GM12865 (cell line): ENCODE measurements at regions not wholly inside any gene's neighbourhood (a gene's known extent, or its start where the extent isn't known, plus 50 kb on each side); places are given as distances from the start of the nearest gene placed in this dataset.

ENCODE experiments used
- DNase-seq: peaks from one replicate; pipeline ENCODE4 v3.0.0; 2010; ENCODE audit warnings: low read depth
- H3K4me3 ChIP-seq: 2 replicates; pipeline ENCODE4 v1.5.1; 2011; ENCODE audit warnings: mild to moderate bottlenecking, low read depth, low read length, control low read depth
- CTCF ChIP-seq: IDR thresholded peaks from 2 replicates; pipeline ENCODE4 v1.5.1; 2011; ENCODE audit warnings: low read length, control low read depth, low read depth, inconsistent platforms; ENCODE audit not compliant: insufficient read depth; ENCODE audit errors: missing control alignments

GRCh38 chr20:48411919-48412522 is 415.8 kb downstream of the PREX1 start:
- TF ChIP-seq CTCF: no peak
- no peak for DNase-seq
- no peak overlapping the region for H3K4me3 ChIP-seq

DNA sequence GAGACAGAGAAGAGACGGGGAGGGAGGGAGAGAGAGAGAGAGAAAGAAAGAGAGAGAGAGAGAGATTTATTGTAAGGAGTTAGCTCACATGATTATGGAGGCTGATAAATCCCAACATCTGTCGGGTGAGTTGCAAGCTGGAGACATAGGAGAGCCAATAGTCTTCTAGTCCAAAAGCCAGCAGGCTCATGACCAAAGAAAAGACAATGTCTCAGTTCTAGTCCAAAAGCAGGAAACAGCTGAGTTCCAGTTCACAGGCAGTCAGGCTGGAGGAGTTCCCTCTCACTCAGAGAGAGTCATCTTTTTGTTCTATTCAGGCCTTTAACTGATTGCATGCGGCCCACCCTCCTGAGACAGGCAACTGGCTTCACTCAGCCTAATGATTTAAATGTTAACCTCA is 416.6 kb downstream of the PREX1 start:
- DNase-seq: no peak
- no peak overlapping the region for H3K4me3 ChIP-seq
- TF ChIP-seq CTCF: no peak

DNA sequence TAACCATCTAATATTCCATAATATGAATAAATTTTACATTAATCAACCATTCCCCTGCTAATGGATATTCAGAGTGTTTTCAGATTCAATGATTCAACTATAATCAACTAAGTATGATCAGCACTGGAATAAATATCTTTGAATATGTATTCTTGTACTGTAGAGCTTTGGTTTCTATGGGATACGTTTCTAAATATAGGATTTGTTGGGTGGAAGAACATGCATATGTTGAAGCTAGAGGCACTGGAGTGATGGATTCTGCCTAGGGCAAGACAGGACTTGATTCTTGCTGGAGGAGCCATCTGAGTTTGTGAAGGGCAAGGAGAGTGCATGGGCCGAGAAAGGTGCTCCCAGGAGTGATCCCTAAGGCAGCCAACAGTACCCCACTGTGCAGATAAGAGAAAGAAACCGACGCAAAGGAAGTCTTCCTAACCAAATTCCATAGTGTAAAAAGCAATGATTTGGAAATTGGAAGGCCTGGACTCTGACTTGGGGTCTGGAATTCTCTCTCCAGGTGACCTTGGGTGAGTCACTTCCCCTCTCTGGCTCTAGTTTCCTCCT is 418.7 kb downstream of the PREX1 start:
- TF ChIP-seq CTCF: no peak
- H3K4me3 ChIP-seq: no peak overlapping the region
- no peak for DNase-seq

- no peak for DNase-seq
- no peak for TF ChIP-seq CTCF
- no peak overlapping the region for H3K4me3 ChIP-seq
Observed at GRCh38 chr20:48407710-48408109, 420.1 kb downstream of the PREX1 start.

GRCh38 chr20:48406912-48407340 is 420.9 kb downstream of the PREX1 start:
- TF ChIP-seq CTCF: no peak
- H3K4me3 ChIP-seq: no peak overlapping the region
- no peak for DNase-seq

DNA sequence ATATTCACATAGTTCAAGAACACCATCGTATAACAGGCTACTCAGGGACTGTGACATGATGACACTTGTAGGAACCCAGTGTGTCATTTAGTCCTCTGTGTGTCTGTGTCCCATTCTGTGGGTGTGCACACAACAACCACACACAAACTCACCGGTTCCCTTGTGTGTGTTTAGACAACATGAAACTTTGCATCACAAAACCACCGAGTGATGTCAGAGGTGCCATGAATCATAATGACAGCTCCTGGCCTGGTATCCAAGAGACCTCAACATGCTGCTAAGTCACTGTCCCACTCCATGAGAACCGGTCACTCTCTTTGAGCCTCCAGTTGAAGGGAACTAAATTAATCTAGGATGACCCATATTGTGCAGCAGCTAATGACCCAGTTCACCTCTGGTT is 421.3 kb downstream of the PREX1 start:
- no peak for TF ChIP-seq CTCF
- no peak overlapping the region for H3K4me3 ChIP-seq
- peak; percentile 6 for DNase-seq

- no peak for DNase-seq
- no peak overlapping the region for H3K4me3 ChIP-seq
- TF ChIP-seq CTCF: no peak
Observed at GRCh38 chr20:48405909-48406308, 421.9 kb downstream of the PREX1 start.
